GM18505 (cell line): ENCODE measurements at regions not wholly inside any gene's neighbourhood (a gene's known extent, or its start where the extent isn't known, plus 50 kb on each side); places are given as distances from the start of the nearest gene placed in this dataset.
"Not testable (repeated sequence)": the region's sequence is repeated elsewhere in the genome, so short reads cannot be mapped to it uniquely, and the experiment has no call there.

Source experiments
- ATAC-seq: cut with Tn5 transposase; IDR thresholded peaks from one replicate; pipeline ENCODE4 v1.9.1; 2021; ENCODE audit not compliant: unreplicated experiment
- POLR2A ChIP-seq: IDR thresholded peaks from 4 replicates; pipeline ENCODE4 v1.6.1; 2011; ENCODE audit warnings: borderline replicate concordance; ENCODE audit not compliant: insufficient read depth, insufficient read length; ENCODE audit errors: extremely low read depth

- TF ChIP-seq POLR2A: no peak
These were observed 80.0 kb upstream of the HNF1B start for GRCh38 chr17:37824534-37825485.

DNA sequence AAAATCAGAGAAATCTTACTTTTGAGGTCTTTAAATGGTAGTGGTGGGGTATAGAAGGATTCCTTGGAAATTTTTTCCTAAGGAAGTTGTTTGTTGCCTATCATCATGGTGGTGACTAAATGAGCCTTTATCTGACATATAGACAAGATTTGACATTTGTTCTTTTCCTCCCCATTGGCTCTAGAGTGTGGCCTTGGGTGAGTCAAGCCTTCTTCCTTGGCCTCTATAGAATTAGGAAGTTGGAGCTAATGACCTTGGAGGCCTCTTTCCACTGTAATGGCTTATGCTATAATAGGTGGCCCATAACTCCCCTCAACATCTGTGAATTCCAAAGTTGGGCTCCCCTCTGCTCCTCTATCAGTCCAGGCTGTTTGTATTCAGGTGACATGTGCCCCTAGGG, 79.1 kb upstream of the HNF1B start:
- no peak for ATAC-seq

More at GRCh38 chr17:37824534-37825485, 80.0 kb upstream of the HNF1B start:
- ATAC-seq: no peak

DNA sequence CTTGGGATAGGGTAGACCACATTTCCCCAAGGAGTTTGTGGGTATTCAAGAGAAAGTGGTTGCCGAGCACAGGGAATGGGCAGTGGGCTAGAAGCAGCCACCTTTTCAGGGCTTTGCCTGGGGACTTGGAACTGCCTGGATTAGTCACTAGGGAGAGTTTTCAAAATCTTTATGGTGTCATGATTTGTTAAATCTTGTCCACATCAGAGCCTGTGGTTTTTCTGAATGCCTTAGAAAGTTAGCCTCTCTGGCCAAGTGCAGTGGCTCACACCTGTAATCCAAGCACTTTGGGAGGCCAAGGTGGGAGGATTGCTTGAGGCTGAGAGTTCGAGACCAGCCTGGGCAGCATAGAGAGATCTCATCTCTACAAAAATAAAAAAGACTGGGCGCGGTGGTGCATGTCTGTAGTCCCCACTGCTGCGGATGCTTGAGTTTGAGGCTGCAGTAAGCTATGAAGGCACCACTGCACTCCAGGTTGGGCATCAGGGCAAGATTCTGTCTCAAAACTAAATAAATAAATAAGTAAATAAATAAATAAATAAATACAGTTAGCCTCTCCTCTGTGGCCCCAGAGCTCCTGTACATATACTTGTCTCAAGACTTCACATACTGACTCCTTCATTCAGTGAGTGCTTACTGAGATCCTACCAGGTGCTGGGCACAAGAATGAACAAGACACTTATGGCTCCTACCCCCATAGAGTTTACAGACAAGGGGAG, 76.3 kb upstream of the HNF1B start:
- TF ChIP-seq POLR2A: no peak
- no peak for ATAC-seq

More for the DNA sequence above, 79.1 kb upstream of the HNF1B start:
- TF ChIP-seq POLR2A: no peak

- ATAC-seq: peak; percentile 43
- TF ChIP-seq POLR2A: no peak
These were observed 75.6 kb upstream of the HNF1B start for GRCh38 chr17:37820313-37820994.

DNA sequence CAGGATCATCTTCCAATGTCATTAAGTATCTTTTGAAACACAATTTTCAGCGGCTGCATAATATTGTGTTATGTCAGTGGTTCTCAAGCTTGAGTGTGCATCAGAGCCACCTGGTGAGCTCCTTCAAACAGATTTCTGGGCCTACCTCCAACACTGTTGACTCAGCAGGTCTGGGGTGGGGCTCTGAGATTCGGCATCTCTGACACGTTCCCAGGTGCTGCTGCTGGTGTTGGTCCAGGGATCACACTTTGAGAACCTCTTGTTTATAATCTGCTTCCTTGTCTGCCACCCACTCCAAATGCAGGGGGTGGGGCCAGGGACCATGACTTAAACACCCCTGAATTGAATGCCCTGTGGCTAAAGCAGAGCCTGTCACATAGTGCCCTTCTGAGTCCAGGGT, 73.8 kb upstream of the HNF1B start:
- ATAC-seq: no peak
- TF ChIP-seq POLR2A: no peak

GRCh38 chr17:37816950-37817349, 72.1 kb upstream of the HNF1B start:
- no peak for ATAC-seq
- TF ChIP-seq POLR2A: no peak

DNA sequence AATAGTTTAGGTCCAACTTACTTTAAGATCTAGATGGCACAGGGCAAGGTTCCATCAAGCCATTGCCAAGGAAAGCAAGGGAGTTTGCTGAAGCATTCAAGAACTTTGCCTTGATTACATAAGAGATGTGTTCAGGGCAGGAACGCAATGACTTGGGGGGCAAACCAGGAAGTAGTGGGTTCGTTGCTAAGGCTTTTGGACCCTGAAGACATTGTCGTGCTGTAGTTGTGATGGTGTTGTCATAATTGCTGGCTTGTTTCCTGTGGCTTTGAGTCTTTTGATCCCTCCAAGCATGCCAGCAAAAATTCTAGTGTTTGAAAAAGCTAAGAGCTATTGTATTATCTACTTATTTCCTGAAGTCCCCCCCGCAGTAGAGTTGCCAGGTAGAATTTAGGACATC, 70.7 kb upstream of the HNF1B start:
- TF ChIP-seq POLR2A: no peak
- no peak for ATAC-seq

DNA sequence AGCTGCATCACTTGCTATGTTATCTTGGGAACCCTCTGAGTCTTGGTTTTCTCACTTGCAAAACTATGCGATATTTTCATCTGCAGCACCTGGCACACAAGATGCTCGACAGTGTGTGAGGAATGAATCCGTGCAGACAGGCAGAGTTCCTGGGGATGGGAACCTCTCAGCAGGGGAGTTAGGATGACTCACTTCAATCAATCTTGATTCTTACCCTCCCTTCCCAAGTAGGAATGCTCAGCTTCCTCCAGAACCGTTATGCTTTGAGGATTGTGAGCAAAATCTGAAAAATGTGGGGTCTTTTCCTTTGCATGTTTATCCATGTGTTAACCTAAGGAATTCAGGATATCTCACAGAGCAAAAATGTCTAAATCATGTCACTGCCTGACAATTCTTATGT, 68.9 kb upstream of the HNF1B start:
- no peak for ATAC-seq
- TF ChIP-seq POLR2A: no peak

- not testable (repeated sequence) for ATAC-seq
These were observed 64.0 kb upstream of the HNF1B start for GRCh38 chr17:37808846-37809245.

- TF ChIP-seq POLR2A: no peak
- ATAC-seq: no peak
These were observed 58.0 kb upstream of the HNF1B start for GRCh38 chr17:37802712-37803416.

DNA sequence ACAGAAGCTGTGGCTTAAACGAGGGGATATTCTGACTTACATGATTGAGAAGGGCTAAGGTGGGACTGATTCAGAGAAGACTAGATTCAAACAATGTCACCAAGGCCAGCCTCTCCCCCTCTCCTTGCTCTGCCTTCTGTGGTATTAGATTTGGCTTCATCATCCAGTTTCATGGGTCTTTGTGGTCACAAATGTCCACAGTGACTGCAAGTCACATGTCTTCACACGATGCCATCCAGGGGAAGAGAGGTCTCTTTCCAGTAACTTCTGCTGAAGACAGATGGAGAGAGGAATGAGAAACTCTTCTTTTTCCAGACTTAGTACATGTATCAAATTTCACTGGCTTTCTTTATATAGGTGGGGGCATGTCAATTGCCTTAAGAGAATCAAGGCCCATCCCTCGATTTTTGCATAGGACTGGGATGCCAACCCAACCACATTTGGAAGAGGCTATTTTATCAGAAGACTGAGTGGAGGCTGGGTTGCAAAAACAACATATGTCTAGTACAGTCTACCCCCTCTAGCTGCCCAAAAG, 57.3 kb upstream of the HNF1B start:
- ATAC-seq: no peak
- no peak for TF ChIP-seq POLR2A

DNA sequence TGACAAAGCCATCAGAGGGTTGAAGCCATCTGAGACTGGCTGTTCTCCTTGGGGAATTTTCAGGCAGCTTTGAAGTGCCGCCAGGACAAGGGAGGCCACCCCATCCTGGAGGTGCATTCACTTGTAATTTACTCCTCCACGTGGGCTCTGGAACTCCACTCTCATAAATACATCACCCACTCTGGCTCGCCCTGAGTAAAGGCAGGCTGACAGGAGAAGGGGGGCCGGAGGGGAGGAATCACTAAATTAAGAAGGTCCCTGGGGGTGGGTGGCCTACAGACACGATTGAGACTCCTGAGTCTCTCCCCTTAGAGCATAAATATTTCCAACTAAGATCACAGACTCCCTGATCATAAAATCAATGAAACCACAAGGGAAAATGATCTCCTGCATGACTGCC, 56.3 kb upstream of the HNF1B start:
- no peak for TF ChIP-seq POLR2A
- no peak for ATAC-seq

- no peak for TF ChIP-seq POLR2A
- no peak for ATAC-seq
These were observed 52.3 kb upstream of the HNF1B start for GRCh38 chr17:37797206-37797605.
